ENCODE measurements at regions not wholly inside any gene's neighbourhood (a gene's known extent, or its start where the extent isn't known, plus 50 kb on each side); places are given as distances from the start of the nearest gene placed in this dataset.
"Not testable (repeated sequence)": the region's sequence is repeated elsewhere in the genome, so short reads cannot be mapped to it uniquely, and the experiment has no call there.

GRCh38 chr20:56689318-56689717, 60.2 kb downstream of the TFAP2C start:
- CTCF ChIA-PET = no interaction called here
- POLR2A ChIA-PET = no interaction called here

GRCh38 chr20:56689852-56690485, 60.9 kb downstream of the TFAP2C start:
- CTCF ChIA-PET = no interaction called here
- POLR2A ChIA-PET = no interaction called here

GRCh38 chr20:56690531-56691175, 61.5 kb downstream of the TFAP2C start:
- POLR2A ChIA-PET = no interaction called here
- CTCF ChIA-PET = no interaction called here

- POLR2A ChIA-PET = no interaction called here
- CTCF ChIA-PET = no interaction called here
Measured at GRCh38 chr20:56691325-56691998, 62.4 kb downstream of the TFAP2C start.

GRCh38 chr20:56693217-56693616, 64.1 kb downstream of the TFAP2C start:
- ChIA-PET POLR2A (no interaction called here), CTCF (interaction anchor here (0.6 kb wide), 1 partner anchor 81 kb away, joined by 3 read pairs; no protein-coding TSS in a partner anchor)

GRCh38 chr20:56697476-56697875, 68.4 kb downstream of the TFAP2C start:
- POLR2A ChIA-PET = no interaction called here
- CTCF ChIA-PET = no interaction called here

GRCh38 chr20:56698297-56698696, 69.2 kb downstream of the TFAP2C start:
- ChIA-PET POLR2A (no interaction called here), CTCF (no interaction called here)

GRCh38 chr20:56698749-56699148, 69.6 kb downstream of the TFAP2C start:
- POLR2A ChIA-PET = no interaction called here

GRCh38 chr20:56702931-56703840, 74.1 kb downstream of the TFAP2C start:
- ChIA-PET CTCF (no interaction called here), POLR2A (no interaction called here)

More at GRCh38 chr20:56698749-56699148, 69.6 kb downstream of the TFAP2C start:
- CTCF ChIA-PET = no interaction called here

- ChIA-PET CTCF (no interaction called here), POLR2A (no interaction called here)
Measured at GRCh38 chr20:56706867-56707360, 77.8 kb downstream of the TFAP2C start.

GRCh38 chr20:56708991-56709390, 79.9 kb downstream of the TFAP2C start:
- POLR2A ChIA-PET = no interaction called here

GRCh38 chr20:56710125-56710524, 81.0 kb downstream of the TFAP2C start:
- CTCF ChIA-PET = no interaction called here

More at GRCh38 chr20:56708991-56709390, 79.9 kb downstream of the TFAP2C start:
- CTCF ChIA-PET = no interaction called here

GRCh38 chr20:56710577-56710976, 81.5 kb downstream of the TFAP2C start:
- POLR2A ChIA-PET, CTCF ChIA-PET: not testable (repeated sequence)

More at GRCh38 chr20:56710125-56710524, 81.0 kb downstream of the TFAP2C start:
- POLR2A ChIA-PET = no interaction called here

- ChIA-PET POLR2A (no interaction called here), CTCF (no interaction called here)
Measured at GRCh38 chr20:56711018-56711417, 81.9 kb downstream of the TFAP2C start.

GRCh38 chr20:56715309-56715708, 86.2 kb downstream of the TFAP2C start:
- POLR2A ChIA-PET = interaction anchor here (0.6 kb wide), 1 partner anchor 582 kb away, joined by 3 read pairs; no protein-coding TSS in a partner anchor
- CTCF ChIA-PET = no interaction called here

- ChIA-PET POLR2A (no interaction called here), CTCF (no interaction called here)
Measured at GRCh38 chr20:56715902-56716519, 86.9 kb downstream of the TFAP2C start.

GRCh38 chr20:56716806-56717205, 87.7 kb downstream of the TFAP2C start:
- POLR2A ChIA-PET = no interaction called here

GRCh38 chr20:56718816-56719215, 89.7 kb downstream of the TFAP2C start:
- CTCF ChIA-PET = no interaction called here
- POLR2A ChIA-PET = no interaction called here

More at GRCh38 chr20:56716806-56717205, 87.7 kb downstream of the TFAP2C start:
- CTCF ChIA-PET = no interaction called here

GRCh38 chr20:56720620-56721213, 91.6 kb downstream of the TFAP2C start:
- POLR2A ChIA-PET = no interaction called here
- CTCF ChIA-PET = no interaction called here
